GM20000 (cell line): ENCODE measurements at regions not wholly inside any gene's neighbourhood (a gene's known extent, or its start where the extent isn't known, plus 50 kb on each side); places are given as distances from the start of the nearest gene placed in this dataset.
"Not testable (repeated sequence)": the region's sequence is repeated elsewhere in the genome, so short reads cannot be mapped to it uniquely, and the experiment has no call there.

ENCODE experiments used
- DNase-seq: peaks from one replicate; pipeline ENCODE4 v3.0.0; 2012; ENCODE audit warnings: low spot score
- CTCF ChIP-seq: IDR thresholded peaks from 2 replicates; pipeline ENCODE4 v1.5.1; 2012; ENCODE audit warnings: mild to moderate bottlenecking, control low read depth; ENCODE audit errors: extremely low read depth, missing control alignments

DNA sequence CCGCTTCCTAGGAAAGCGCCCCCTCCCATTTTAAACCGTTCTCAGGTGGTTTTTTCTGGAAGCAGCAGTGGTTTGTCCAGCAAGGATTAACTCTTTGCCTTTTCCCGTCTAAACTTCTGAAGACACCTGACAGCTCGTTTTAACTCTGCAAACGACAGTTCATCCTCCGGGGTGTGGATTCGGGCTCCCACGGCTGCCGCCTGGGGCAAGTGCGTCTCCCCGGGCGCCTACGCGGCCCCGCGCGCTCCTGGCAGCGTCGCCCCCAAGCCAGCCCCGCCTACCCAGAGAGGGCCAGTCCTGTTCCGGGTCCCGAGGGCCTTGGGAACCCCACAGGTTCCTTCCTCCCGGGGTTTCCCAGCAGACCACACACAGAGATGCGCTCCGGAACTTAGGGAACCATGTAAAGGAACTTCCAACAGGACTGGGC lies 54.4 kb downstream of the PRR18 start:
- no peak for DNase-seq
- TF ChIP-seq CTCF = no peak

DNA sequence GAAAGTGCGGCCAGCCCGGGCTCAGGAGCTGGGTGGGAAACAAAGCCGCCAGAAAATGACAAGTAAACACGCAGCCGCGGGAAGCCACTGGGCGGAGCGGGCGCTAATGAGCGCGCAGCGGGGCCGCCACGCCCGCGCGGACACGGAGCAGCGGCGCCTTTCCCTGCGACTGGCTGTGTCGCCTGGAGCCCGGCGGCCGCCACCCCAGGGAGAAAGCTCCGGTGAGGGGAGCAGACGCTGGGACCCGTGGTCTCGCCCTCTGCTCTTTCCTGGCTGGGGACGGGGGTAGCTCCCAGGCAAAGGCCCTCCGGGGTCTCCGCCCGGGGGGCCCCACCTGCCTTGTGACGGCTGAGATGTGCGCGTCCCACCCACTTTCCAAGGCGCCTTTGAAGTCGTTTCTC lies 54.9 kb downstream of the PRR18 start:
- peak; percentile 51 for DNase-seq
- no peak for TF ChIP-seq CTCF

DNA sequence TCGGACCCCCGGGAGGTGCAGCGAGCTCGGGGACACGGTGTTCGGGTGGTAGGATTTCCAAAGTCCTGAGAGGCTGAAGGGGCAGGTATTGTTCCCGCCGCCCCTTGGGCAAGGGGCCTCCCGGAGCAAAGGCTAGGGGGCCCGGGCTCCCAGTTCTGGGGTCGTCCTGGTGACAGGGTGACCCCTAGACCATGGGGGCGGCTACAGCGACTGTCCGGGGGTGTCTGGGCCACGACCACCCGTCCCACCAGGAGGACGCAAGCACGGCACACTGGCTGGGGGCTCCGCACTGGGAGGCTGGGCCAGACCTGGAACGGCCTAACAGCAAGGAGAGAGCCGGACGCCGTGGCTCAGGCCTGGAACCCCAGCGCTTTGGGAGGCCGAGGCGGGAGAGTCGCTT lies 55.6 kb downstream of the PRR18 start:
- DNase-seq = no peak
- no peak for TF ChIP-seq CTCF

DNA sequence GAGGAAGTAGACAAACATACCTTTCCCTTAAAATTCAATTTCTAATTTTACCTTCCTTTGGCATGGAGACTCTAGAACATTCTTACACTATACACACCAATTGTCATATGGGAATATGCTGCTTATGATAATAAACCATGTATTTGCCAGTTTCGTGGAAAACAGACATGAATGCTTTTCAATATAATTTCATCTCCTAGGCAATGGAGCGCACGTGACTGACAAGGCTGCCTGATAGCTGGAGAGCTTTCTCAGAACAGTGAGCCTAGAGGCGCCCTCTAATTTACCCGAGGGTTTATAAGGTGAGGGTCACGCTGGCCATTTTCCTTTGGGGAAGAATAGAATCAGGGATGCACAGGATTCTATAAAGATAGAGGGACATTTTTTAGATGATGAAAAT lies 56.5 kb downstream of the PRR18 start:
- DNase-seq = no peak
- TF ChIP-seq CTCF = no peak

DNA sequence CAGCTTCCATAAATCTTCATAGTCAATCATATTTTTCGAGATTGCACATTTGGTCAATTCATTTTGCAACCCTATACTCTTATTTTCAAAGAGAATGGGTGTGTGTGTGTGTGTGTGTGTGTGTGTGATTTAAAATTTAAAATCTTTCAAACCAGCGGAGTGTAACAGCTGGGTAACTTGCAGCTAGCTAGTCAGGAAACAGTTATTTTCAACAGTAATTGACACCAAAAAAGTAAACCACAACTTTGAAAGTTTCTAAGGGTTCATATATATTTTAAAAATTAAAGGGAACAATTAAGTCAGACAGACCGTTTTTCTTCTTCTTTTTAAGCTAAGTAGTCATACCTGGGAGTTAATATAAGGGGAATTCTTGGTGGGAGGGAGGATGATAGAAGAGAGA lies 57.0 kb downstream of the PRR18 start:
- no peak for DNase-seq
- no peak for TF ChIP-seq CTCF

- DNase-seq = not testable (repeated sequence)
Observed at GRCh38 chr6:166249061-166249785, 59.0 kb downstream of the PRR18 start.

DNA sequence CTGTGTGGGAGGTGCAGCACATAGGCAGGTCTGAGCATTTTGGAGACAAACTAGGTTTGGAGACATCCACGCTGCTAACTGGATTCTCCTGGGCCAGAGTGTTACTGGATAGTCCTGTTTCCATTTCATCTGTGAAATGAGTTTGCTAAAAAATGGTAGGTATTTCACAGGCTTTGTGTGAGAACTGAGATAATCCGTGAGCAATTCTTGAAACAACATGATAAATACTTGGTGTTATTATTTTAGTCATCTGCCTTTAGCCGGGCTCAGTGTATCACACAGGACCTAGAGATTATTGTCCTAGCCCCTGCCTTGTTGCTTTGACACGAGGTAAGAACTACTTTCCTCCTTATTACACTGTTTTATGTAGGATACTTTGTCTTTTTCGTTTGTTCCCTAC lies 63.0 kb downstream of the PRR18 start:
- DNase-seq = no peak
- TF ChIP-seq CTCF = no peak

- DNase-seq = peak; percentile 75
- TF ChIP-seq CTCF = no peak
Observed at GRCh38 chr6:166244353-166245045, 63.7 kb downstream of the PRR18 start.
